GM12878 (cell line): ENCODE measurements at regions not wholly inside any gene's neighbourhood (a gene's known extent, or its start where the extent isn't known, plus 50 kb on each side); places are given as distances from the start of the nearest gene placed in this dataset.

Experiments used
- ATAC-seq: fragments of 200-7000 bp; cut with Tn5 transposase; 3 replicates; pipeline ENCODE4 v1.9.1; 2020; ENCODE audit warnings: mild to moderate bottlenecking, moderate library complexity
- BruUV-seq: library from RNA; stranded (reverse); fragments of 400-500 nt; replicated peaks from 2 replicates; lab custom pipeline; 2021; lab: Mats Ljungman, UMichigan
- CTCF ChIA-PET: fragments of 300-600 bp; sonication (Branson Sonifier 250); formaldehyde crosslinking; extraction: SDS; loops from one replicate; lab custom pipeline; 2021; ENCODE audit warnings: inconsistent platforms; lab: Yijun Ruan, JAX
- POLR2A ChIA-PET: fragments of 350-600 bp; formaldehyde crosslinking; extraction: SDS; loops from one replicate; lab custom pipeline; 2021; ENCODE audit warnings: inconsistent platforms; lab: Charles Lee
- RAD21 ChIA-PET: fragments of 300-600 bp; sonication (Branson Sonifier 250); formaldehyde crosslinking; loops from one replicate; lab custom pipeline; 2023; ENCODE audit warnings: antibody characterized with exemption; ENCODE audit not compliant: unreplicated experiment; lab: Charles Lee
- SMC1A ChIA-PET: fragments of 300-600 bp; sonication (Branson Sonifier 250); formaldehyde crosslinking; loops from one replicate; lab custom pipeline; 2023; ENCODE audit not compliant: unreplicated experiment, uncharacterized antibody; lab: Charles Lee
- DNase-seq: peaks from one replicate; pipeline ENCODE4 v3.0.0-alpha.2; 2011; ENCODE audit warnings: low read depth, low spot score
- FAIRE-seq: peaks from 3 replicates; lab custom pipeline; 2011; peaks lifted over from hg19 to GRCh38; lab: Jason Lieb, UNC
- H2AFZ ChIP-seq: 2 replicates; pipeline ENCODE4 v1.6.0; 2011; ENCODE audit warnings: low read depth, low read length, control low read depth; ENCODE audit not compliant: control insufficient read depth
- H3K27ac ChIP-seq: 2 replicates; pipeline ENCODE4 v1.5.1; 2011; ENCODE audit warnings: control low read depth; ENCODE audit not compliant: control insufficient read depth, insufficient read depth
- H3K27me3 ChIP-seq, 2 experiments: replicated peaks in 1 of 2; 2 replicates each; pipeline versions ENCODE4 v1.6.0 to v1.6.1; 2011; ENCODE audit warnings: low read length in 1 of 2; ENCODE audit not compliant: control insufficient read depth in 2 of 2, insufficient read depth in 2 of 2
- H3K36me3 ChIP-seq, 2 experiments: 2 replicates each; pipeline ENCODE4 v1.5.1; 2011; ENCODE audit warnings: low read length in 1 of 2; ENCODE audit not compliant: control insufficient read depth in 2 of 2, insufficient read depth in 2 of 2
- H3K4me1 ChIP-seq: 2 replicates; pipeline ENCODE4 v1.6.1; 2011; ENCODE audit warnings: mild to moderate bottlenecking, low read length, moderate library complexity, mixed read lengths; ENCODE audit not compliant: control insufficient read depth, insufficient read depth
- H3K4me2 ChIP-seq: 2 replicates; pipeline ENCODE4 v1.6.0; 2011; ENCODE audit warnings: control low read depth; ENCODE audit not compliant: control insufficient read depth, insufficient read depth
- H3K4me3 ChIP-seq: fragments of 200-600 bp; sonication (generic); 2 replicates; pipeline ENCODE4 v1.5.1; 2016
- H3K79me2 ChIP-seq: 2 replicates; pipeline ENCODE4 v1.6.0; 2011; ENCODE audit warnings: low read length; ENCODE audit not compliant: control insufficient read depth, insufficient read depth
- H3K9ac ChIP-seq: 2 replicates; pipeline ENCODE4 v1.8.0; 2011; ENCODE audit warnings: low read length, control low read depth, mixed read lengths; ENCODE audit not compliant: control insufficient read depth, insufficient read depth
- H3K9me3 ChIP-seq: replicated peaks from 3 replicates; pipeline ENCODE4 v1.5.1; 2011; ENCODE audit warnings: mild to moderate bottlenecking, low read length; ENCODE audit not compliant: control insufficient read depth, insufficient read depth
- H4K20me1 ChIP-seq: 2 replicates; pipeline ENCODE4 v1.6.0; 2011; ENCODE audit not compliant: control insufficient read depth, insufficient read depth
- CBFB ChIP-seq: IDR thresholded peaks from 2 replicates; pipeline ENCODE4 v1.6.1; 2016; ENCODE audit warnings: antibody characterized with exemption, low read depth
- CEBPZ ChIP-seq: fragments of 150-350 bp; IDR thresholded peaks from 2 replicates; pipeline ENCODE4 v1.6.1; 2016; ENCODE audit warnings: low read depth, low read length
- CUX1 ChIP-seq: IDR thresholded peaks from 2 replicates; pipeline ENCODE4 v1.6.1; 2012; ENCODE audit warnings: improper control_type of control experiment, low read depth, low read length; ENCODE audit not compliant: insufficient replicate concordance
- MTA3 ChIP-seq: IDR thresholded peaks from 2 replicates; pipeline ENCODE4 v1.6.1; 2012; ENCODE audit warnings: low read length, inconsistent platforms, borderline replicate concordance
- NR2F1 ChIP-seq: fragments of 450-650 bp; conservative IDR thresholded peaks from 2 replicates; pipeline ENCODE4 v1.6.1; 2017; ENCODE audit warnings: mild to moderate bottlenecking
- PBX3 ChIP-seq: IDR thresholded peaks from 2 replicates; pipeline ENCODE4 v1.6.1; 2011; ENCODE audit warnings: mild to moderate bottlenecking, low read depth, low read length, moderate library complexity; ENCODE audit not compliant: insufficient replicate concordance
- SMAD1 ChIP-seq: fragments of 450-650 bp; IDR thresholded peaks from 2 replicates; pipeline ENCODE4 v1.6.1; 2018; ENCODE audit warnings: mild to moderate bottlenecking, low read depth; ENCODE audit not compliant: partially characterized antibody
- TCF12 ChIP-seq: IDR thresholded peaks from 2 replicates; pipeline ENCODE4 v1.6.1; 2011; ENCODE audit warnings: low read depth, mild to moderate bottlenecking, low read length
- USF1 ChIP-seq: IDR thresholded peaks from 2 replicates; pipeline ENCODE4 v1.6.1; 2011; ENCODE audit warnings: borderline replicate concordance, low read depth, mild to moderate bottlenecking, moderate library complexity, mixed read lengths, low read length; ENCODE audit not compliant: insufficient read depth; ENCODE audit errors: extremely low read length
- ZBED1 ChIP-seq: IDR thresholded peaks from 2 replicates; pipeline ENCODE4 v1.6.1; 2016; ENCODE audit warnings: borderline replicate concordance
- ZBTB33 ChIP-seq: fragments of 450-650 bp; IDR thresholded peaks from 2 replicates; pipeline ENCODE4 v1.6.1; 2017; ENCODE audit warnings: mild to moderate bottlenecking
- WGBS: methylation state at CpG from one replicate; pipeline ENCODE4 v1.1.6; 2016; ENCODE audit warnings: low lambda C conversion rate; ENCODE audit not compliant: insufficient replicate concordance, insufficient coverage; ENCODE audit errors: missing lambda C conversion rate; 5-methylcytosine and 5-hydroxymethylcytosine counted together
- in situ Hi-C: fragments of 300-500 bp; cut with MboI; formaldehyde crosslinking; loops from 9 replicates; pipeline ENCODE4 v1.14.3; 2018; ENCODE audit warnings: mixed read lengths
- intact Hi-C: fragments of 100-400 bp; cut with micrococcal nuclease; formaldehyde crosslinking; loops from one replicate; pipeline ENCODE4 v1.14.2; 2022; ENCODE audit not compliant: unreplicated experiment

- in situ Hi-C loops: no loop called here
- H3K9ac ChIP-seq: no peak overlapping the region
- ChIA-PET POLR2A (no interaction called here), RAD21 (no interaction called here), SMC1A (no interaction called here), CTCF (no interaction called here)
- no peaks in the 10 kb centered on the region for H3K79me2 ChIP-seq
- no peaks in the 10 kb centered on the region for H3K4me1 ChIP-seq
- no peaks in the 10 kb centered on the region for H3K36me3 ChIP-seq
- ATAC-seq: no peak
- intact Hi-C loops: no loop called here
- 29% methylated on average over 10 of the region's 10 CpGs for WGBS
- H3K4me3 ChIP-seq: no peak overlapping the region
- DNase-seq: no peak
- no peak overlapping the region for H2AFZ ChIP-seq
- no peaks in the 10 kb centered on the region; the same call in 2 of the 3 replicates for H3K9me3 ChIP-seq
- no peak overlapping the region for H3K4me2 ChIP-seq
- H3K27ac ChIP-seq: no peak overlapping the region
- FAIRE-seq: no peak
- no TSS peak for BruUV-seq
- no peaks in the 10 kb centered on the region for H3K27me3 ChIP-seq
- H4K20me1 ChIP-seq: no peaks in the 10 kb centered on the region
- TF ChIP-seq SMAD1 (no peak), MTA3 (no peak), ZBED1 (no peak), USF1 (no peak), CBFB (no peak), CUX1 (no peak), CEBPZ (no peak), ZBTB33 (no peak), NR2F1 (no peak), PBX3 (no peak), TCF12 (no peak)
These were observed 487.7 kb upstream of the AUTS2 start for GRCh38 chr7:69110450-69111050.
